GM12878 (cell line): ENCODE measurements at regions not wholly inside any gene's neighbourhood (a gene's known extent, or its start where the extent isn't known, plus 50 kb on each side); places are given as distances from the start of the nearest gene placed in this dataset.

Experiments used
- CTCF ChIP-seq, 3 experiments: IDR thresholded peaks in 2 of 3; conservative IDR thresholded peaks in 1 of 3; 2 replicates each; pipeline ENCODE4 v1.5.1; 2011; ENCODE audit warnings: low read depth in 3 of 3, low read length in 3 of 3, mild to moderate bottlenecking in 3 of 3, control low read depth in 2 of 3, moderate library complexity in 2 of 3, inconsistent platforms in 1 of 3, mixed read lengths in 1 of 3; ENCODE audit not compliant: control insufficient read depth in 2 of 3, insufficient read depth in 1 of 3; ENCODE audit errors: extremely low read depth in 1 of 3
- DPF2 ChIP-seq: fragments of 450-650 bp; IDR thresholded peaks from 2 replicates; pipeline ENCODE4 v1.6.1; 2017; ENCODE audit warnings: mild to moderate bottlenecking
- E2F8 ChIP-seq: fragments of 450-650 bp; IDR thresholded peaks from 2 replicates; pipeline ENCODE4 v1.6.1; 2018; ENCODE audit warnings: mild to moderate bottlenecking, low read depth, moderate library complexity; ENCODE audit not compliant: partially characterized antibody
- ELK1 ChIP-seq: IDR thresholded peaks from 2 replicates; pipeline ENCODE4 v1.6.1; 2012; ENCODE audit warnings: low read depth, low read length, improper control_type of control experiment
- EZH2 ChIP-seq: IDR thresholded peaks from 2 replicates; pipeline ENCODE4 v1.6.1; 2012; ENCODE audit warnings: low read depth, mild to moderate bottlenecking, control low read depth, inconsistent platforms, low read length, borderline replicate concordance; ENCODE audit not compliant: control insufficient read depth
- MEF2B ChIP-seq: fragments of 450-650 bp; IDR thresholded peaks from 2 replicates; pipeline ENCODE4 v1.6.1; 2018; ENCODE audit warnings: mild to moderate bottlenecking, moderate library complexity; ENCODE audit not compliant: partially characterized antibody, poor library complexity, severe bottlenecking
- NR2C1 ChIP-seq: fragments of 450-650 bp; IDR thresholded peaks from 2 replicates; pipeline ENCODE4 v1.6.1; 2017; ENCODE audit warnings: antibody characterized with exemption, mild to moderate bottlenecking, moderate library complexity
- POLR2A ChIP-seq: IDR thresholded peaks from 2 replicates; pipeline ENCODE4 v1.6.1; 2011; ENCODE audit warnings: low read depth, mild to moderate bottlenecking, low read length
- POLR2AphosphoS5 ChIP-seq: IDR thresholded peaks from 2 replicates; pipeline ENCODE4 v1.6.1; 2011; ENCODE audit warnings: mild to moderate bottlenecking, low read length, inconsistent platforms
- ZBTB11 ChIP-seq: fragments of 450-650 bp; formaldehyde crosslinking; IDR thresholded peaks from 2 replicates; pipeline ENCODE4 v1.5.0; 2022; ENCODE audit warnings: mild to moderate bottlenecking, missing genetic modification characterization
- ZBTB4 ChIP-seq: fragments of 450-650 bp; formaldehyde crosslinking; IDR thresholded peaks from 2 replicates; pipeline ENCODE4 v1.4.0; 2022; ENCODE audit warnings: mild to moderate bottlenecking, moderate library complexity

GRCh38 chr2:10245021-10245420 lies 57.7 kb upstream of the HPCAL1 start:
- no peak for TF ChIP-seq DPF2
- TF ChIP-seq ELK1: no peak
- no peak for TF ChIP-seq ZBTB4
- no peak for TF ChIP-seq E2F8
- no peak for TF ChIP-seq CTCF (IDR thresholded peaks at IDR 0.05 in 2 of 3, conservative IDR thresholded peaks at IDR 0.05 in 1 of 3; ENCODE audit: control insufficient read depth in 2 of 3, extremely low read depth in 1 of 3, insufficient read depth in 1 of 3, low read depth in 3 of 3, low read length in 3 of 3)
- no peak for TF ChIP-seq NR2C1
- TF ChIP-seq ZBTB11 (CRISPR knock-in tag): no peak
- no peak for TF ChIP-seq EZH2
- no peak for TF ChIP-seq MEF2B
- TF ChIP-seq POLR2A: no peak
- TF ChIP-seq POLR2AphosphoS5: no peak
